Thyroid gland (tissue), 4 donors: ENCODE measurements at regions not wholly inside any gene's neighbourhood (a gene's known extent, or its start where the extent isn't known, plus 50 kb on each side); places are given as distances from the start of the nearest gene placed in this dataset.

Experiments used
- DNase-seq, 2 donors: peaks; one replicate each; pipeline ENCODE4 v3.0.0-alpha.2; 2019
- H3K27ac ChIP-seq, 3 donors: fragments of 200-600 bp; sonication (generic); 1 replicate in 2 of 3; 2 replicates in 1 of 3; pipeline ENCODE4 v1.5.1; 2016 to 2019; ENCODE audit warnings: mild to moderate bottlenecking in 1 of 3, moderate library complexity in 1 of 3
- H3K27me3 ChIP-seq: fragments of 200-600 bp; sonication (generic); one replicate; pipeline ENCODE4 v1.5.1; 2019
- H3K36me3 ChIP-seq, 2 donors: fragments of 200-600 bp; sonication (generic); one replicate each; pipeline ENCODE4 v1.5.1; 2016 to 2019
- H3K4me1 ChIP-seq, 2 donors: fragments of 200-600 bp; sonication (generic); one replicate each; pipeline ENCODE4 v1.5.1; 2017 to 2019
- H3K4me3 ChIP-seq, 3 donors: fragments of 200-600 bp; sonication (generic); replicated peaks in 1 of 3; 1 replicate in 2 of 3; 2 replicates in 1 of 3; pipeline ENCODE4 v1.5.1; 2016; ENCODE audit warnings: mild to moderate bottlenecking in 1 of 3
- H3K9me3 ChIP-seq: fragments of 200-600 bp; sonication (generic); one replicate; pipeline ENCODE4 v1.5.1; 2017
- POLR2A ChIP-seq, 2 donors: fragments of 450-650 bp; IDR thresholded peaks; one replicate each; pipeline ENCODE4 v1.6.1; 2017; ENCODE audit warnings: antibody characterized with exemption in 2 of 2, mild to moderate bottlenecking in 2 of 2, moderate library complexity in 1 of 2
- WGBS, 2 donors: methylation state at CpG; one replicate each; pipeline ENCODE4 v1.1.5; 2017; 5-methylcytosine and 5-hydroxymethylcytosine counted together
- intact Hi-C: fragments of 100-400 bp; cut with DNase I; formaldehyde crosslinking; loops from one replicate; pipeline ENCODE4 v1.15.1; 2023
- TF ChIP-seq, protein P1 (sequence below), 6 experiments: fragments of 200-600 bp in 3 of 6; fragments of 450-650 bp in 3 of 6; sonication (generic) in 3 of 6; IDR thresholded peaks; one replicate each; pipeline ENCODE4 v1.5.1; 2016 to 2019; ENCODE audit warnings: antibody characterized with exemption in 6 of 6, mild to moderate bottlenecking in 2 of 6, inconsistent platforms in 1 of 6, moderate library complexity in 1 of 6

DNA sequence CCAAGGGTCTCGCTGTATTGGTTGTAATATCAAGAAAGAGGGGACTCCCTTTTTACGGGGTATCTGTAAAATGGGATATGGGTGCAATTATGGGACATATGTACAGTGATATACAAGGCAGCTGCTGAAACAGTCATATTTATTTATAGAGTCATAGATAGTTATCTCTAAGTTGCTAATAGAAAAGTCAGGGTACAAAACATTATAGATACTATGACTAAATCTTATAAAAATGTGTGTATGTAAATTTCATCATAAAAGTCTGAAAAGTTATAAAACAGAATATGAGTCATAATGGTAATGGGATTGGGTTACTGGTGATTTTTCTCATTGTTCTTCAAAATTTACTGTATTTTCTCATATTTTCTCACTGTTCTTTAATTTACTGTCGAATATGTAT is 344.9 kb upstream of the SLCO3A1 start:
- TF ChIP-seq, protein P1, sequence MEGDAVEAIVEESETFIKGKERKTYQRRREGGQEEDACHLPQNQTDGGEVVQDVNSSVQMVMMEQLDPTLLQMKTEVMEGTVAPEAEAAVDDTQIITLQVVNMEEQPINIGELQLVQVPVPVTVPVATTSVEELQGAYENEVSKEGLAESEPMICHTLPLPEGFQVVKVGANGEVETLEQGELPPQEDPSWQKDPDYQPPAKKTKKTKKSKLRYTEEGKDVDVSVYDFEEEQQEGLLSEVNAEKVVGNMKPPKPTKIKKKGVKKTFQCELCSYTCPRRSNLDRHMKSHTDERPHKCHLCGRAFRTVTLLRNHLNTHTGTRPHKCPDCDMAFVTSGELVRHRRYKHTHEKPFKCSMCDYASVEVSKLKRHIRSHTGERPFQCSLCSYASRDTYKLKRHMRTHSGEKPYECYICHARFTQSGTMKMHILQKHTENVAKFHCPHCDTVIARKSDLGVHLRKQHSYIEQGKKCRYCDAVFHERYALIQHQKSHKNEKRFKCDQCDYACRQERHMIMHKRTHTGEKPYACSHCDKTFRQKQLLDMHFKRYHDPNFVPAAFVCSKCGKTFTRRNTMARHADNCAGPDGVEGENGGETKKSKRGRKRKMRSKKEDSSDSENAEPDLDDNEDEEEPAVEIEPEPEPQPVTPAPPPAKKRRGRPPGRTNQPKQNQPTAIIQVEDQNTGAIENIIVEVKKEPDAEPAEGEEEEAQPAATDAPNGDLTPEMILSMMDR (IDR thresholded peaks at IDR 0.05): no peak
- TF ChIP-seq POLR2A (IDR thresholded peaks at IDR 0.05): no peak
- Histone ChIP-seq H3K27me3 (no peaks in the 10 kb centered on the region), H3K27ac (no peak overlapping the region), H3K36me3 (no peaks in the 10 kb centered on the region), H3K9me3 (no peaks in the 10 kb centered on the region), H3K4me1 (no peaks in the 10 kb centered on the region), H3K4me3 (no peak overlapping the region)
- DNase-seq: no peak
- 85 to 88% methylated on average over 3 of the region's 3 CpGs for WGBS, 2 donors
- intact Hi-C loops: no loop called here

DNA sequence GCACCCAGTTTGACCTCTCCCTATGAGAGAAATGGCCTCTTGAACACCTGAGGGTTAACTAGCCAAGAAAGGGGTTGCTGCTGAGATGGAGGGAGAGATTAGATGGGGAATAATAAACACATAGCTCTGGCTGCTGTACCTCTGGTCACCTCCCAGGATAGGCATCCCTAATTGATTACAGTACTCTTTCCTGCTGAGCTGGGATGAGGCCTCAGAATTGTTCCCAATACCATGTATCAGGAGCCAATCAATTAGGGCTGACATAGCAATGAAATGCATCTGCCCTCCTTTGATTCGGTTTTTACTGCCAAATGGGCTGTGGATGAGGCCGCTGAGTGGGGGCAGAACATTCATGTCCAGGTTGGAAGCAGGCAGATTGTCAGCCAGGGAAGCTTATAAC is 339.4 kb upstream of the SLCO3A1 start:
- Histone ChIP-seq H3K27ac (no peak overlapping the region), H3K4me1 (no peaks in the 10 kb centered on the region), H3K9me3 (no peaks in the 10 kb centered on the region), H3K27me3 (no peaks in the 10 kb centered on the region), H3K36me3 (no peaks in the 10 kb centered on the region), H3K4me3 (no peak overlapping the region)
- intact Hi-C loops: no loop called here
- no peak for DNase-seq
- no peak for TF ChIP-seq POLR2A (IDR thresholded peaks at IDR 0.05)
- TF ChIP-seq, protein P1 (IDR thresholded peaks at IDR 0.05): no peak
- WGBS, 2 donors: 86 to 88% methylated on average over 2 of the region's 2 CpGs

DNA sequence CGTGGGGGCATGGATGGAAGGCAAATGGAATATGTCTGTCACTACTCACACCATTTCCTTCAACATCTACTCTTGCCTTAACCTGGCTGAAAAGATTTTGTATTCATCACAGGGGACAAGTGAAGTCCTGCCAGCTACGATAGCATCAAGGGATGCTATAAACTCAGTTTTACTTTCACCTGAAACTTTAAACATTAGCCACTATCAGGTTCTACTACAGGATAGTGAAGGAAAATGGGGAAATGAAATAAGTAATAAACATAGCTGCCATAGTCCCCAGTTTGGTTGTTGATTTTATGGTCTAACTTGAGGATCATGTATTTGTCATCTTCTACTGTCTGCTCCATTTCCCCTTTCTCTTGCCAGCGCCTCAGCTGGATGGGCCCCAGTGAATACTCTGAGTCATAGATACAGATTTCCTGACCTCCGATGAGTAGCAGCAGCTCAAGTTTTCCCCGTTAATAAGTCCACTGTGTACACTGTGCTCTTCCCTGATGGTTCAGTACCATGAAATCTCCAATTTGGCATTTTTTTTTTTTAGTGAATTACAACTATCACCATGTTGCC is 338.2 kb upstream of the SLCO3A1 start:
- intact Hi-C loops: no loop called here
- no peak for DNase-seq
- Histone ChIP-seq H3K9me3 (no peaks in the 10 kb centered on the region), H3K4me3 (no peak overlapping the region), H3K27ac (no peak overlapping the region), H3K36me3 (no peaks in the 10 kb centered on the region), H3K4me1 (no peaks in the 10 kb centered on the region), H3K27me3 (no peaks in the 10 kb centered on the region)
- TF ChIP-seq, protein P1 (IDR thresholded peaks at IDR 0.05): no peak
- TF ChIP-seq POLR2A (IDR thresholded peaks at IDR 0.05): no peak
- WGBS, 2 donors: 74 to 76% methylated on average over 5 of the region's 5 CpGs

DNA sequence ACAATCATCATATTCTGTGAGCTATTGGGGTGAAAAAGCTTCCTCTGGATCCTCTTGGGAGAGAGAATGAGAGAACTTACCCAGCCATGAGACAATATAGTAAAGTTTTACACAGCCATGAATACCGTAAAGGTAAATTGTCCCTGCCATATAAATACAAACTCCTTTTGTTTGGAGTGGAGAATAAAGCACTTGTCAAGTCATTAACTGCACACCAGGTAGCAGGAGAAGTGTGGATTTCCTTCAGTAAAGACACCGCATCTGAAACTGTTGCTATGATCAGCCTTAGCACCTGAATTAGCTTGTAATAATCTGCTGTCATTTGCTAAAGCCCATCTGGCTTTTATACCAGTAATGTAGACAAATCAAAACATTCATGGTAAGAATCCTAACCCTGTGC is 336.6 kb upstream of the SLCO3A1 start:
- H3K27me3 ChIP-seq: no peaks in the 10 kb centered on the region
- H3K4me3 ChIP-seq: no peak overlapping the region
- no peak for DNase-seq
- no peaks in the 10 kb centered on the region for H3K36me3 ChIP-seq
- no peak overlapping the region for H3K27ac ChIP-seq
- no peaks in the 10 kb centered on the region for H3K4me1 ChIP-seq
- intact Hi-C loops: no loop called here
- no peaks in the 10 kb centered on the region for H3K9me3 ChIP-seq
- TF ChIP-seq, protein P1 (IDR thresholded peaks at IDR 0.05): no peak
- no peak for TF ChIP-seq POLR2A (IDR thresholded peaks at IDR 0.05)
- 44 to 53% methylated on average over 2 of the region's 2 CpGs for WGBS, 2 donors

DNA sequence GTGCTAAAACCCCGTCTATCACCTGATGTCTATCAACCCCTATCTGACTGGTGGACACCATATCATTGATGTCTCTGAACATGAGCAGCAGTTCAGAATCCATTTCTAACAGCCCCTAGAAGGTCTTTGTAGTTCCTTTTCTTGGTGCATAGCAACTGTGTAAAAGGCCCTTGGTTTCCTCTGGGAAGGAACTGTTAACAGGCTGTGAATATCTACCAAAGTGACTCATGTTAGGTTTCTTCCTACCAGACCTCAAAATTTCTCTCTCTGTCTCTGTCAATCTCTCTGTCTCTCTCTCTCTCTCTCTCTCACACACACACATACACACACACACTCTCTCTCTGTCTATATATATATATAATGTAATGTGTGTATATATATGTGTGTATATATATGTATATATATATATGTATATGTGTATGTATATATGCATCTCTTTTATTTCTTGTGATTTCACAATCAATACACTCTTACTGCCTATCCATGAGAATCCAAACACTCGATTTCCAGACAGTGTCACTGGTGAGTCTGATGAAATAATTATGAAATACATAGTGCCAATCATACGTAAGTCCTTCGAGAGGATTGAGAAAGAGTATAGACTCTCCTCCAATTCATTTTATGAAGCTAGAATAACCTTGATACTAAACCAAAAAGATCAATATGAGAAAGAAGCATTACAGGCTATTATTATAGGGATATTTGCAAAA is 335.9 kb upstream of the SLCO3A1 start:
- H3K36me3 ChIP-seq: no peaks in the 10 kb centered on the region
- H3K4me1 ChIP-seq: no peaks in the 10 kb centered on the region
- no peak for DNase-seq
- no peak overlapping the region for H3K27ac ChIP-seq
- H3K4me3 ChIP-seq: no peak overlapping the region
- WGBS, 2 donors: 79 to 88% methylated on average over 4 of the region's 4 CpGs
- H3K9me3 ChIP-seq: no peaks in the 10 kb centered on the region
- no peaks in the 10 kb centered on the region for H3K27me3 ChIP-seq
- intact Hi-C loops: no loop called here
- TF ChIP-seq, protein P1 (IDR thresholded peaks at IDR 0.05): no peak
- TF ChIP-seq POLR2A (IDR thresholded peaks at IDR 0.05): no peak
